AG10803 (cell line): ENCODE measurements at regions not wholly inside any gene's neighbourhood (a gene's known extent, or its start where the extent isn't known, plus 50 kb on each side); places are given as distances from the start of the nearest gene placed in this dataset.
"Not testable (repeated sequence)": the region's sequence is repeated elsewhere in the genome, so short reads cannot be mapped to it uniquely, and the experiment has no call there.

ENCODE experiments used
- DNase-seq: peaks from one replicate; pipeline ENCODE4 v3.0.0; 2010; ENCODE audit warnings: low read depth
- H3K4me3 ChIP-seq: 2 replicates; pipeline ENCODE4 v1.5.1; 2011; ENCODE audit warnings: mild to moderate bottlenecking, low read length, control low read depth
- CTCF ChIP-seq: conservative IDR thresholded peaks from 2 replicates; pipeline ENCODE4 v1.5.1; 2011; ENCODE audit warnings: mild to moderate bottlenecking, low read length, control low read depth, inconsistent platforms

GRCh38 chr1:238450976-238451375, 560.3 kb upstream of the ZP4 start:
- TF ChIP-seq CTCF, result no peak
- H3K4me3 ChIP-seq, result no peak overlapping the region
- no peak for DNase-seq

- TF ChIP-seq CTCF, result no peak
- no peak overlapping the region for H3K4me3 ChIP-seq
- DNase-seq, result no peak
These were observed 553.0 kb upstream of the ZP4 start for GRCh38 chr1:238443687-238444086.

- H3K4me3 ChIP-seq, result no peak overlapping the region
- no peak for DNase-seq
- TF ChIP-seq CTCF, result no peak
These were observed 548.8 kb upstream of the ZP4 start for GRCh38 chr1:238439511-238439910.

- no peak for DNase-seq
- no peak overlapping the region for H3K4me3 ChIP-seq
- no peak for TF ChIP-seq CTCF
These were observed 547.9 kb upstream of the ZP4 start for GRCh38 chr1:238438311-238439270.

GRCh38 chr1:238429703-238430102, 539.0 kb upstream of the ZP4 start:
- not testable (repeated sequence) for DNase-seq, H3K4me3 ChIP-seq

GRCh38 chr1:238419209-238419608, 528.5 kb upstream of the ZP4 start:
- no peak overlapping the region for H3K4me3 ChIP-seq
- TF ChIP-seq CTCF, result no peak
- no peak for DNase-seq

GRCh38 chr1:238409932-238410331, 519.2 kb upstream of the ZP4 start:
- no peak for TF ChIP-seq CTCF
- no peak overlapping the region for H3K4me3 ChIP-seq

More at GRCh38 chr1:238409932-238410331, 519.2 kb upstream of the ZP4 start:
- peak; percentile 76 for DNase-seq
